ENCODE measurements at regions not wholly inside any gene's neighbourhood (a gene's known extent, or its start where the extent isn't known, plus 50 kb on each side); places are given as distances from the start of the nearest gene placed in this dataset.

- Histone ChIP-seq H3K9me3 (ENCODE audit: insufficient read depth, low read length) (no peaks in the 10 kb centered on the region), H3K4me3 (ENCODE audit: insufficient read depth, low read length, poor library complexity, severe bottlenecking) (no peak overlapping the region), H3F3A (ENCODE audit: insufficient read depth) (no peaks in the 10 kb centered on the region), H3K4me2 (ENCODE audit: low read depth, low read length, poor library complexity, severe bottlenecking) (no peak overlapping the region), H3K9me2 (replicated peaks; ENCODE audit: insufficient read depth, low read length) (no peaks in the 10 kb centered on the region), H3K9ac (ENCODE audit: low read length) (no peak overlapping the region), H3K27ac (ENCODE audit: low read depth, low read length) (no peak overlapping the region), H3K27me3 (ENCODE audit: low read length) (no peaks in the 10 kb centered on the region), H3K36me3 (ENCODE audit: low read length) (no peaks in the 10 kb centered on the region), H4K20me1 (ENCODE audit: low read depth, low read length) (no peaks in the 10 kb centered on the region), H2AFZ (ENCODE audit: low read depth, low read length, severe bottlenecking) (no peak overlapping the region), H3K79me2 (ENCODE audit: insufficient read depth, low read length) (no peaks in the 10 kb centered on the region)
- TF ChIP-seq CTCF (IDR thresholded peaks at IDR 0.05; ENCODE audit: insufficient read depth, low read length, poor library complexity, severe bottlenecking) (no peak), EZH2phosphoT487 (conservative IDR thresholded peaks at IDR 0.05; ENCODE audit: low read length) (no peak)
Observed at GRCh38 chr1:8203551-8203950, 114.4 kb upstream of the SLC45A1 start.

GRCh38 chr1:8203056-8203455 is 114.9 kb upstream of the SLC45A1 start:
- no peaks in the 10 kb centered on the region for H3K79me2 ChIP-seq (ENCODE audit: insufficient read depth, low read length)
- H2AFZ ChIP-seq (ENCODE audit: low read depth, low read length, severe bottlenecking), result no peak overlapping the region
- H3K4me3 ChIP-seq (ENCODE audit: insufficient read depth, low read length, poor library complexity, severe bottlenecking), result no peak overlapping the region
- TF ChIP-seq CTCF (IDR thresholded peaks at IDR 0.05; ENCODE audit: insufficient read depth, low read length, poor library complexity, severe bottlenecking) (no peak), EZH2phosphoT487 (conservative IDR thresholded peaks at IDR 0.05; ENCODE audit: low read length) (no peak)
- no peak overlapping the region for H3K9ac ChIP-seq (ENCODE audit: low read length)
- no peaks in the 10 kb centered on the region for H3K27me3 ChIP-seq (ENCODE audit: low read length)
- no peaks in the 10 kb centered on the region for H3K9me2 ChIP-seq (replicated peaks; ENCODE audit: insufficient read depth, low read length)
- no peak overlapping the region for H3K27ac ChIP-seq (ENCODE audit: low read depth, low read length)
- no peaks in the 10 kb centered on the region for H3F3A ChIP-seq (ENCODE audit: insufficient read depth)
- H3K9me3 ChIP-seq (ENCODE audit: insufficient read depth, low read length), result no peaks in the 10 kb centered on the region
- no peaks in the 10 kb centered on the region for H4K20me1 ChIP-seq (ENCODE audit: low read depth, low read length)
- H3K36me3 ChIP-seq (ENCODE audit: low read length), result no peaks in the 10 kb centered on the region
- H3K4me2 ChIP-seq (ENCODE audit: low read depth, low read length, poor library complexity, severe bottlenecking), result no peak overlapping the region

- Histone ChIP-seq H3K36me3 (ENCODE audit: low read length) (no peaks in the 10 kb centered on the region), H3K27ac (ENCODE audit: low read depth, low read length) (no peak overlapping the region), H3K27me3 (ENCODE audit: low read length) (no peaks in the 10 kb centered on the region), H2AFZ (ENCODE audit: low read depth, low read length, severe bottlenecking) (no peak overlapping the region), H3K9ac (ENCODE audit: low read length) (no peak overlapping the region), H3K9me3 (ENCODE audit: insufficient read depth, low read length) (no peaks in the 10 kb centered on the region), H3K79me2 (ENCODE audit: insufficient read depth, low read length) (no peaks in the 10 kb centered on the region), H3K4me3 (ENCODE audit: insufficient read depth, low read length, poor library complexity, severe bottlenecking) (no peak overlapping the region), H4K20me1 (ENCODE audit: low read depth, low read length) (no peaks in the 10 kb centered on the region), H3K4me2 (ENCODE audit: low read depth, low read length, poor library complexity, severe bottlenecking) (no peak overlapping the region), H3K9me2 (replicated peaks; ENCODE audit: insufficient read depth, low read length) (no peaks in the 10 kb centered on the region), H3F3A (ENCODE audit: insufficient read depth) (no peaks in the 10 kb centered on the region)
- TF ChIP-seq CTCF (IDR thresholded peaks at IDR 0.05; ENCODE audit: insufficient read depth, low read length, poor library complexity, severe bottlenecking) (no peak), EZH2phosphoT487 (conservative IDR thresholded peaks at IDR 0.05; ENCODE audit: low read length) (0 out of 2 replicates have a peak, but pooled peaks have one; percentile 52)
Observed at GRCh38 chr1:8202182-8202905, 115.6 kb upstream of the SLC45A1 start.
